ENCODE measurements at regions not wholly inside any gene's neighbourhood (a gene's known extent, or its start where the extent isn't known, plus 50 kb on each side); places are given as distances from the start of the nearest gene placed in this dataset.

- TF ChIP-seq YY1 (IDR thresholded peaks at IDR 0.05; ENCODE audit: low read depth, low read length), result no peak
- no peak for TF ChIP-seq NR2F1 (conservative IDR thresholded peaks at IDR 0.05)
- TF ChIP-seq MXI1 (IDR thresholded peaks at IDR 0.05; ENCODE audit: low read depth, low read length), result no peak
- TF ChIP-seq HCFC1 (IDR thresholded peaks at IDR 0.05; ENCODE audit: low read length), result no peak
- TF ChIP-seq E2F8 (IDR thresholded peaks at IDR 0.05; ENCODE audit: low read depth, partially characterized antibody), result no peak
- TF ChIP-seq POU2F2 (IDR thresholded peaks at IDR 0.05; ENCODE audit: borderline replicate concordance, low read depth, low read length), result no peak
- no peak for TF ChIP-seq CHD4 (IDR thresholded peaks at IDR 0.05)
Measured at GRCh38 chr4:82149750-82150149, 224.0 kb downstream of the HNRNPD start (continued).

- ATAC-seq (no peak), DNase-seq (ENCODE audit: low read depth, low spot score) (no peak), FAIRE-seq (no peak)
- no peaks in the 10 kb centered on the region for H3K9me3 ChIP-seq (replicated peaks; ENCODE audit: control insufficient read depth, insufficient read depth, low read length)
- ChIA-PET CTCF (no interaction called here), POLR2A (no interaction called here), RAD21 (ENCODE audit: unreplicated experiment) (no interaction called here), SMC1A (ENCODE audit: uncharacterized antibody, unreplicated experiment) (no interaction called here)
- H2AFZ ChIP-seq (ENCODE audit: control insufficient read depth, low read depth, low read length), result no peak overlapping the region
- no peaks in the 10 kb centered on the region for H3K79me2 ChIP-seq (ENCODE audit: control insufficient read depth, insufficient read depth, low read length)
- no peaks in the 10 kb centered on the region for H3K4me1 ChIP-seq (ENCODE audit: control insufficient read depth, insufficient read depth, low read length)
- intact Hi-C loops (cut with micrococcal nuclease; ENCODE audit: unreplicated experiment), result no loop called here
- in situ Hi-C loops (cut with MboI), result no loop called here
- WGBS (ENCODE audit: insufficient coverage, insufficient replicate concordance, low lambda C conversion rate, missing lambda C conversion rate), result 2% methylated on average over 3 of the region's 3 CpGs
- no peak overlapping the region for H3K4me2 ChIP-seq (ENCODE audit: control insufficient read depth, insufficient read depth)
- no peak overlapping the region for H3K27ac ChIP-seq (ENCODE audit: control insufficient read depth, insufficient read depth)
- no TSS peak for BruUV-seq (replicated peaks)
- no peaks in the 10 kb centered on the region for H3K36me3 ChIP-seq (ENCODE audit: control insufficient read depth in 2 of 2, insufficient read depth in 2 of 2, low read length in 1 of 2)
- no peaks in the 10 kb centered on the region for H4K20me1 ChIP-seq (ENCODE audit: control insufficient read depth, insufficient read depth)
- H3K27me3 ChIP-seq (replicated peaks in 1 of 2; ENCODE audit: control insufficient read depth in 2 of 2, insufficient read depth in 2 of 2, low read length in 1 of 2), result no peaks in the 10 kb centered on the region
- H3K4me3 ChIP-seq, result no peak overlapping the region
- H3K9ac ChIP-seq (ENCODE audit: control insufficient read depth, insufficient read depth, low read length), result no peak overlapping the region
- TF ChIP-seq ZNF384 (IDR thresholded peaks at IDR 0.05; ENCODE audit: borderline replicate concordance, low read depth, low read length) (no peak), ZNF217 (IDR thresholded peaks at IDR 0.05) (no peak), REST (IDR thresholded peaks at IDR 0.05; ENCODE audit: low read depth, low read length) (no peak), IKZF2 (IDR thresholded peaks at IDR 0.05) (no peak), SMC3 (IDR thresholded peaks at IDR 0.05; ENCODE audit: borderline replicate concordance, low read length) (no peak), BMI1 (IDR thresholded peaks at IDR 0.05; ENCODE audit: borderline replicate concordance) (no peak), PAX5 (IDR thresholded peaks at IDR 0.05; ENCODE audit: borderline replicate concordance, low read depth, low read length) (no peak), SUPT20H (IDR thresholded peaks at IDR 0.05; ENCODE audit: borderline replicate concordance, control insufficient read depth, low read depth, low read length) (no peak), NKRF (conservative IDR thresholded peaks at IDR 0.05) (no peak), CREM (IDR thresholded peaks at IDR 0.05; ENCODE audit: low read depth) (no peak)
Measured at GRCh38 chr4:82145850-82146249, 227.9 kb downstream of the HNRNPD start.

All from GM12878 (cell line).